ENCODE measurements at regions not wholly inside any gene's neighbourhood (a gene's known extent, or its start where the extent isn't known, plus 50 kb on each side); places are given as distances from the start of the nearest gene placed in this dataset.
A peak's percentile ranks its signal among the peaks of the same experiment; 100 is the strongest.

DNA sequence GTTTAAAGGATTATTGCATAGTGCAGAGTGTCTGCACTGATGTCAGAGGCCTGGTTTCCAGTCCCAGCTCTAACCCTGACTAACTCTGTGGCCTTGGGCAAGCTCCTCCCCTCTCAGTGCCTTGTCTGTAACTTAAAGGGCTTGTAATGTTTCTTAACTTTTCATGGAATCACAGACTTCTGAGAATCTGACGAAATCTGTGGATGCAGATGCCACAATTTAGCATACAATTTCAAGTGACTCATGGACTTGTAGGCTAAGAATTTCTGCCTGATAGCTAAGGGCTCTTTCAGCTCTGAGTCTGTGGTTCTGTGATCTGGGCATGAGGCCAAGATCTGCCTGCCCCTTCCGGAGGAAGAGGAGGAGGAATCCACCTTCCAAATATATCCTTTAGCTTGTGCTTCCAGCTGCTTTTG is 236.9 kb downstream of the AR start:
- peak; percentile 2 for DNase-seq
- ATAC-seq = no peak

GRCh38 chrX:67781132-67781531 is 237.3 kb downstream of the AR start:
- no peak for ATAC-seq
- no peak for DNase-seq

DNA sequence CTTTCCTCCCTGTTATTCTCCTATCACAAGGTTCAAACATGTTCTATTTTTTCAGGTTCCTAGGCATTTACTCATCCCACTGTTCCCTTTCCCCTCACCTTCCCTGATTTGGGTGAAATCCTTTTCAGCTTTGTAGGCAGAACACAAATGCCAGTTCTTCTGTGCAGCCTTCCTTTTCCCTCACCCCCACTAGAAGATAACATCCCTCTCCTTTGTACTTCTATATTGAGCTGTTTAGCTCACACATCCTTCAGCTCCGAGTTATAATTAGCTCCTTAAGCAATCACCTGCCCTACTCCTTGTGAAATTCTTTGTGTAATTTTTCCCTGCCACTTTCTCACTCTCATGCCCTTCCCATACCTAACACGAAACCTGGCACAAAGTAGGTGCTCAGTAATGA is 240.9 kb downstream of the AR start:
- no peak for DNase-seq
- no peak for ATAC-seq

- ATAC-seq (no peak), DNase-seq (no peak)
Measured at GRCh38 chrX:67787196-67787595, 243.4 kb downstream of the AR start.

GRCh38 chrX:67789536-67789935 is 245.7 kb downstream of the AR start:
- DNase-seq (no peak), ATAC-seq (no peak)
